DND-41 (cell line): ENCODE measurements at regions not wholly inside any gene's neighbourhood (a gene's known extent, or its start where the extent isn't known, plus 50 kb on each side); places are given as distances from the start of the nearest gene placed in this dataset.

Experiments
- ATAC-seq: fragments of 200-7000 bp; cut with Tn5 transposase; 3 replicates; pipeline ENCODE4 v1.9.1; 2021; ENCODE audit warnings: low read depth; ENCODE audit not compliant: insufficient read depth
- DNase-seq: peaks from one replicate; pipeline ENCODE4 v3.0.0-alpha.2; 2020
- H2AFZ ChIP-seq: 2 replicates; pipeline ENCODE4 v1.6.0; 2012; ENCODE audit warnings: low read depth, low read length
- H3K27ac ChIP-seq: 2 replicates; pipeline ENCODE4 v1.5.1; 2012; ENCODE audit warnings: low read length, inconsistent platforms
- H3K27me3 ChIP-seq: fragments of 200-600 bp; sonication (generic); 2 replicates; pipeline ENCODE4 v1.6.0; 2012; ENCODE audit warnings: low read length, mild to moderate bottlenecking, inconsistent platforms; ENCODE audit not compliant: insufficient read depth, poor library complexity
- H3K36me3 ChIP-seq: 2 replicates; pipeline ENCODE4 v1.5.1; 2012; ENCODE audit warnings: low read length, inconsistent platforms; ENCODE audit not compliant: insufficient read depth
- H3K4me1 ChIP-seq: 2 replicates; pipeline ENCODE4 v1.5.1; 2012; ENCODE audit warnings: mild to moderate bottlenecking, low read length; ENCODE audit not compliant: insufficient read depth
- H3K4me2 ChIP-seq: 2 replicates; pipeline ENCODE4 v1.6.0; 2012; ENCODE audit warnings: mild to moderate bottlenecking, moderate library complexity, low read length, inconsistent platforms; ENCODE audit not compliant: insufficient read depth
- H3K4me3 ChIP-seq, 2 experiments: fragments of 200-600 bp in 1 of 2; shearing (Covaris generic) in 1 of 2; 2 replicates each; pipeline ENCODE4 v1.5.1; 2012 to 2016; ENCODE audit warnings: inconsistent platforms in 2 of 2, low read length in 2 of 2, mild to moderate bottlenecking in 2 of 2, low read depth in 1 of 2, moderate library complexity in 1 of 2
- H3K79me2 ChIP-seq: 2 replicates; pipeline ENCODE4 v1.6.0; 2012; ENCODE audit warnings: low read length, inconsistent platforms; ENCODE audit not compliant: insufficient read depth
- H3K9ac ChIP-seq: 2 replicates; pipeline ENCODE4 v1.6.0; 2012; ENCODE audit warnings: low read depth, mild to moderate bottlenecking, inconsistent platforms, low read length, moderate library complexity
- H3K9me3 ChIP-seq: 2 replicates; pipeline ENCODE4 v1.5.1; 2012; ENCODE audit warnings: low read length, moderate library complexity, mild to moderate bottlenecking, inconsistent platforms; ENCODE audit not compliant: insufficient read depth, severe bottlenecking
- H4K20me1 ChIP-seq: 2 replicates; pipeline ENCODE4 v1.6.0; 2012; ENCODE audit warnings: low read length; ENCODE audit not compliant: insufficient read depth
- CTCF ChIP-seq: IDR thresholded peaks from 2 replicates; pipeline ENCODE4 v1.5.1; 2012; ENCODE audit warnings: borderline replicate concordance, low read length, moderate library complexity, mild to moderate bottlenecking; ENCODE audit not compliant: poor library complexity, severe bottlenecking; ENCODE audit errors: extremely low read depth
- EZH2 ChIP-seq: IDR thresholded peaks from 3 replicates; pipeline ENCODE4 v1.6.1; 2012; ENCODE audit warnings: borderline replicate concordance, low read depth, mild to moderate bottlenecking, moderate library complexity, low read length, inconsistent platforms; ENCODE audit not compliant: severe bottlenecking

GRCh38 chr14:34063470-34064164 lies 112.7 kb upstream of the EGLN3 start:
- Histone ChIP-seq H3K9me3 (no peaks in the 10 kb centered on the region), H3K36me3 (no peaks in the 10 kb centered on the region), H3K79me2 (no peaks in the 10 kb centered on the region), H2AFZ (no peak overlapping the region), H3K4me1 (no peaks in the 10 kb centered on the region), H3K27ac (no peak overlapping the region), H3K27me3 (no peaks in the 10 kb centered on the region), H4K20me1 (no peaks in the 10 kb centered on the region), H3K4me3 (no peak overlapping the region), H3K9ac (no peak overlapping the region), H3K4me2 (no peak overlapping the region)
- TF ChIP-seq CTCF (no peak), EZH2 (no peak)
- no peak for DNase-seq
- no peak for ATAC-seq

- no peak overlapping the region for H3K9ac ChIP-seq
- no peaks in the 10 kb centered on the region for H3K36me3 ChIP-seq
- H4K20me1 ChIP-seq = no peaks in the 10 kb centered on the region
- DNase-seq (no peak), ATAC-seq (no peak)
- no peaks in the 10 kb centered on the region for H3K79me2 ChIP-seq
- no peaks in the 10 kb centered on the region for H3K4me1 ChIP-seq
- H3K27me3 ChIP-seq = no peaks in the 10 kb centered on the region
- H2AFZ ChIP-seq = no peak overlapping the region
- no peak overlapping the region for H3K4me3 ChIP-seq
- TF ChIP-seq CTCF (no peak), EZH2 (no peak)
- H3K9me3 ChIP-seq = no peaks in the 10 kb centered on the region
- no peak overlapping the region for H3K4me2 ChIP-seq
- H3K27ac ChIP-seq = no peak overlapping the region
These were observed 112.2 kb upstream of the EGLN3 start for GRCh38 chr14:34063042-34063441.

- no peak overlapping the region for H3K27ac ChIP-seq
- H3K9ac ChIP-seq = no peak overlapping the region
- no peaks in the 10 kb centered on the region for H3K27me3 ChIP-seq
- no peaks in the 10 kb centered on the region for H3K4me1 ChIP-seq
- no peak overlapping the region for H3K4me2 ChIP-seq
- DNase-seq (no peak), ATAC-seq (no peak)
- H3K79me2 ChIP-seq = no peaks in the 10 kb centered on the region
- no peaks in the 10 kb centered on the region for H3K36me3 ChIP-seq
- H2AFZ ChIP-seq = no peak overlapping the region
- H3K9me3 ChIP-seq = no peaks in the 10 kb centered on the region
- TF ChIP-seq EZH2 (no peak), CTCF (no peak)
- no peak overlapping the region for H3K4me3 ChIP-seq
- no peaks in the 10 kb centered on the region for H4K20me1 ChIP-seq
These were observed 111.6 kb upstream of the EGLN3 start for GRCh38 chr14:34062353-34062973.
